IPS-18c (cell line): ENCODE measurements at regions not wholly inside any gene's neighbourhood (a gene's known extent, or its start where the extent isn't known, plus 50 kb on each side); places are given as distances from the start of the nearest gene placed in this dataset.
"Not testable (repeated sequence)": the region's sequence is repeated elsewhere in the genome, so short reads cannot be mapped to it uniquely, and the experiment has no call there.

Experiments used
- H3K4me3 ChIP-seq: 2 replicates; pipeline ENCODE4 v1.7.0; 2013; ENCODE audit warnings: low read depth, mild to moderate bottlenecking, low read length, moderate library complexity; ENCODE audit not compliant: insufficient read depth
- H3K9me3 ChIP-seq: one replicate; pipeline ENCODE4 v1.6.1; 2013; ENCODE audit warnings: mild to moderate bottlenecking, low read length, moderate library complexity; ENCODE audit not compliant: control insufficient read depth, insufficient read depth

DNA sequence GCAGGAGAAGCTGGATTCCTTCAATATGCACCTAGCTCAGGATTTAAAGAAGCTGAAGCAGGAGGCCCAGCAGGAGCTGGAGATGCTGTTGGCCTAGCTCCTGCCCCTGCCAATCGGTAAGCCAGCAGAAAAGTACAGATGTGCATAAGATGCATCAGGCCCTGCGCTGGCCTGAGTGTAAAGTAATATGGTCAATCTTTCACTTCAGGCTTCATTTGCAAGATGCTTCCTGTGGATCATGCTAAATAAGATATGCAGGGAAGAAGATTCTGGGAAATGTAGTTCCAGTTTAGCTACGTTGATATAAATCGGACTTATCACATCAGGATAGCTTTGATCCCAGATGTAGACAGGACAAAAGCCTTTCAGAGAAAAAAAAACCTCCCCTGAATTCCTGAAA lies 100.3 kb downstream of the GJA1 start:
- H3K9me3 ChIP-seq: no peaks in the 10 kb centered on the region
- H3K4me3 ChIP-seq: no peak overlapping the region

DNA sequence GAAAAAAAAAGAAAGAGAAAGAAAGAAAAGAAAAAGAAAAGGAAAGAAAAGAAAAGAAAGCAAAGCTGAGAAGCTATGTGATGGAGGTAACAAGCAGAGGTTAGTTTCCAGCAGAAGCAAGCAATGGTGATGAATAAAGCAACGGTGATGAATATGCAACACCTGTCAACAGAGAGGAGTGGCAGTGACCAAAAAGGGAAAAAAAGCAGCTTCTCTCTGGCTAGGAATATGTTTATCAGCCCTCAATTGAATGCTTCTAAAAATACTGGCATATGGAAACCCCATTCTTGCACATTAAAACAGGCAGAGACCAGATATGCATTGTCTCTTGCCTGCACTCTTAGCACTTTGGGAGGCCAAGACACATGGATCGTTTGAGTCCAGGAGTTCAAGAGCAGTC lies 100.9 kb downstream of the GJA1 start:
- Histone ChIP-seq H3K4me3 (no peak overlapping the region), H3K9me3 (no peaks in the 10 kb centered on the region)

DNA sequence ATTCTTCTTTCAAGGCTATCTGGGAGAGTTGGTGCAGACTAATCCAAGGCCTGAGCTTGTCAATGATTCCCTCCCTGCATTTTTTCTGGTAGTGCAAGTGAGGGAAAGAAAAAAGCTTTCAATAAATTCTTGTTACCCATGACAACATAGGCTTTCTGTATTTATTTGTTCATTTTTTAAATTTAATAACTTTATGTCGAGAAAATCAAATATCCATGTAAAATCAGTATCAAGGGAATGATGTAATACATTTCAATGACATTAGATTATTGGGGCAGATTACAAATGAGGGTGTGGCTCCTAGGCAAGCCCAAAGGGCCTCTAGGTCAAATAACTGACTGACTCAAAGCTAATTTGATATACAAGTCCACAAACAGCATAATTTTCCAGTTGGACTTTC lies 104.0 kb downstream of the GJA1 start:
- H3K9me3 ChIP-seq: no peaks in the 10 kb centered on the region
- no peak overlapping the region for H3K4me3 ChIP-seq

DNA sequence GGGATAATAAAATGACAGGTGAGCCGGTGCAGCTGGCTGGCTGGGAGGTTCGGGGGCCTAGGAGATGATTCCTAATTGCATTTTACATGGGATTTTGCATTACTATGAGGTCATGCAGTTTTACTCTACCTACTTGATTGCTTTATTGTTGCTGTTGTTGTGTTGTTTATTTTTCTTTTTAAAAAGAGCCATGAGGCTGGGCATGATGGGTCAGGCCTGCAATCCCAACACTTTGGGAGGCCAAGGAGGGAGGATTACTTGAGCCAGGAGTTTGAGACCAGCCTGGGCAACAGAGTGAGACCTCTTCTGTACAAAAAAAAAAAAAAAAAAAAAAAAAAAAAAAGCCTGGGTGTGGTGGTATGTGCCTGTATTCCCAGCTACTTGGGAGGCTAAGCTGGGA lies 104.8 kb downstream of the GJA1 start:
- Histone ChIP-seq H3K9me3 (no peaks in the 10 kb centered on the region), H3K4me3 (no peak overlapping the region)

DNA sequence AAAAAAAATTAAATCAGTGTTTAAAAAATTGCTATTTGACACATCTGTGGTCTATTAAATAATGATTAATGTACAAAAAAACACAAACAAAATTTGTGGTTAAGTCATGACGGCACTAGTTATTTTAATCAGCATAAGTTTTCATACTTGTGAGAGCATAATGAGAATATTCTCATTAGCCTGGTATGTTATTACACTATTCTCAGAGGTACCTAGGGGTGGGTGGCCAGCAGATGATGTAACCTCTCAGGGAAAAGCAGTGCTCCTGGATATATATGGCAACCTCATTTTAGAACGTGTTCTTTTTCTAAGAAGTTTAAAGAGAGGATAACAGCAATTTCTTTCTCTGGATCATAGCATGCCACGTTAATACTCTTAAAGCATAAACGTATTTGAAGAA lies 109.2 kb downstream of the GJA1 start:
- H3K9me3 ChIP-seq: no peaks in the 10 kb centered on the region
- H3K4me3 ChIP-seq: no peak overlapping the region

DNA sequence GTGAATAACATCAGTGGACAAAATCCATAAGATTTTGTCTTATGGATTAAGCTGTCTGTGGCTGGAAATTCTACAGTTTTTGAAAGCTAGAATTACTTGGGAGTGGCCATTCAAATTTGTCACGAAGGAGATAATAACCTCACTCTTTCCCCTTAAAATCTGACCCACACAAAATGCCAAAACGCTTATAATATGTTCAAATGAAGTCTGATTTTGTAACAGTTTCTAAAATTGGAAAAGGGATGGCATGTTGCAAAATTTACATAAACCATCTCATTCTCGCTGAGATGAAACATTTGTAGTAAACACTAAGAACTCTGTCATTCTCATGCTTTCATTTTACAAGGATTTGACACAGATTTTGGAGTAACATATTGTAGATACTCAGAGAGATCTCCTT lies 112.7 kb downstream of the GJA1 start:
- no peaks in the 10 kb centered on the region for H3K9me3 ChIP-seq
- H3K4me3 ChIP-seq: no peak overlapping the region

DNA sequence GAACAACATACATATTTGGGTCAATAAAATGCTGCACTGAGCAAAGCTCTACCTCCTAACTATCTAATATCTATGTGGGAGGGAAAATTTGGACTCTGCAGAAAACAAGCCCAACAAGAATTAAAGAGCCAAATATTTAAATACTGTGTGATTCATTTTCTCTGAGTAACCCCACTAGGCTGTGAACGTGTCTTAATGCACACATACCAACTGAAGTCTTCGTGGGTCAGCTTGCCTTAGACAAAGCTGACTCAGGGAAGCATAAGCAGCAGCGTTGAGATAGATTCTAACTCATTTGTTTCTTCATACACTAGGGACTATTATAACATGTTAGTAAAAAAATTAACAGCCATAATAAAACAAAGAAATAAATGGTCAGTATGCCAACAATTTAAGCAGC lies 114.3 kb downstream of the GJA1 start:
- Histone ChIP-seq H3K4me3 (no peak overlapping the region), H3K9me3 (no peaks in the 10 kb centered on the region)

DNA sequence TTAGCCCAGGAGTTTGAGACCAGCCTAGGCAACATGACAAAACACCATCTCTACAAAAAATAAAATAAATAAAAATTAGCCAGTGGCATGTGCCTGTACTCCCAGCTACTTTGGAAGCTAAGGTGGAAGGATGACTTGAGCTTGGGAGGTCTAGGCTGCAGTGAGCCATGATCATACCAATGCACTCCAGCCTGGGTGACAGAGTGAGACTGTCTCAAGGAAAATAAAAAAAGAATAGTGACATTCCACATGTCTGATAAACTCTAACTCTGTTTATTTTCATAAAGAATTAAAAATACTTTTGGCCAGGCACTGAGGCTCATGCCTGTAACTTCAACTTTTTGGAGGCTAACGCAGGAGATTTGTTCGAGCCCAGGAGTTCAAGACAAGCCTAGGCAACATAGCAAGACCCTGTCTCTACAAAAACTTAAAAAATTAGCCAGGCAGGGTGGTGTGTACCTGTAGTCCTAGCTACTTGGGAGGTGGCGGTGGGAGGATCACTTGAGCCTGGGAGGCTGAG lies 115.1 kb downstream of the GJA1 start:
- H3K9me3 ChIP-seq: no peaks in the 10 kb centered on the region
- no peak overlapping the region for H3K4me3 ChIP-seq

DNA sequence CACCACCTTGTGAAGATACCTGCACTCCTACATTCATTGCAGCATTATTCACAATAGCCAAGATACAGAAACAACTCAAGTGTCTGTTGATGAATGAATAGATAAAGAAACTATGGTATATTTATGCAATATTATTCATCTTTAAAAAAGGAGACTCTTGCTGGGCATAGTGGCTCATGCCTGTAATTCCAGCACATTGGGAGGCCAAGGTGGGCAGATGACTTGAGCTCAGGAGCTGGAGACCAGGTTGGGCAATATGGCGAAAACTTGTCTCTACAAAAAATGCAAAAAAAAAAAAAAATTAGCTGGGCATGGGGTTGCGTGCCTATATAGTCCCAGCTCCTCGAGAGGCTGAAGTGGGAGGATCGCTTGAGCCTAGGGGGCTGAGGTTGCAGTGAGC lies 119.8 kb downstream of the GJA1 start:
- H3K9me3 ChIP-seq: no peaks in the 10 kb centered on the region
- H3K4me3 ChIP-seq: no peak overlapping the region

DNA sequence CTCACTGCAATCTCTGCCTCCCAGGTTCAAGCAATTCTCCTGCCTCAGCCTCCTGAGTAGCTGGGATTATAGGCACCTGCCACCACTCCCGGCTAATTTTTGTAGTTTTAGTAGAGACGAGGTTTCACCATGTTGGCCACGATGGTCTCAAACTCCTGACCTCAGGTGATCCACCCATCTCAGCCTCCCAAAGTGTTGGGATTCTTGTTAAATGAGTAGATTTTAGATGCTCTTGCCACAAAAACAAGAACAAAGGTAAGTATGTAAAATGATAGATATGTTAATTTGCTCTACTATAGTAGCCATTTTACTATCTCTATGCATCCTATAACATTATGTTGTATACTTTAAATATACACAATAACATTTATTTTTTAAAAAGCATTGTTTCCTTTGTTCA lies 120.7 kb downstream of the GJA1 start:
- not testable (repeated sequence) for H3K4me3 ChIP-seq, H3K9me3 ChIP-seq

DNA sequence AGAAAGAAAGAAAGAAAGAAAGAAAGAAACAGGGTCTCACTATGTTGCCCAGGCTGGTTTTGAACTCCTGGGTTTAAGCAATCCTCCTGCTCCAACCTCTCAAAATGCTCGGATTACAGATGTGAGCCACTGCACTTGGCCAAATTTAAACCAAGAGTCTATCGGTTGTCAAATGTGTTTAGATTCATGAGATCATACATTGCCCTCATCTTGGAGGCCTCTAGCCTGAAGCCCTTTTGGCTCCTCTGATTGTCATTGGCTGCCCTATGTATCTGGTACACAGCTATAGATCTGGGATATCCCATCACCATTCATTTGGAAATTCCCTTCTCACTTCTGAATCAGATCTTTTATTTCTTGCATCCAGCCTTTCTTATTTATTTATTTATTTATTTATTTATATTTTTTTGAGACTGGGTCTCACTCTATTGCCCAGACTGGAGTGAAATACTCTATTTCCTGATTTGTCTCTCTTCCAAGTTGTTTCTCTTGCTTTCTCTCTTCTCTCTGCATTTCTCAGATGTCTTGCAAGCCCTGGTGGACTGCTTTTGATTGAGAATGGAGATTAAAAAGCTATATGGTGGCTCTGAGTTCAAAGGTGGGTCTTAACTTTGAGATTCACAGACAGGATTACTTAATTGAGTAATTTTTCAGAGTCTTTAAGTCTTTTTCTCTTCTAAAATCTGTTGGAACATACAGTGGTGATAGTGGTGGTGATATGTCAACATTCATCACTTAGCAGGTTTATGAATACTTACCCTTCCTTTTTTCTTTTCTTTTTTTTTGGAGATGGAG lies 121.9 kb downstream of the GJA1 start:
- H3K4me3 ChIP-seq: no peak overlapping the region
- no peaks in the 10 kb centered on the region for H3K9me3 ChIP-seq

DNA sequence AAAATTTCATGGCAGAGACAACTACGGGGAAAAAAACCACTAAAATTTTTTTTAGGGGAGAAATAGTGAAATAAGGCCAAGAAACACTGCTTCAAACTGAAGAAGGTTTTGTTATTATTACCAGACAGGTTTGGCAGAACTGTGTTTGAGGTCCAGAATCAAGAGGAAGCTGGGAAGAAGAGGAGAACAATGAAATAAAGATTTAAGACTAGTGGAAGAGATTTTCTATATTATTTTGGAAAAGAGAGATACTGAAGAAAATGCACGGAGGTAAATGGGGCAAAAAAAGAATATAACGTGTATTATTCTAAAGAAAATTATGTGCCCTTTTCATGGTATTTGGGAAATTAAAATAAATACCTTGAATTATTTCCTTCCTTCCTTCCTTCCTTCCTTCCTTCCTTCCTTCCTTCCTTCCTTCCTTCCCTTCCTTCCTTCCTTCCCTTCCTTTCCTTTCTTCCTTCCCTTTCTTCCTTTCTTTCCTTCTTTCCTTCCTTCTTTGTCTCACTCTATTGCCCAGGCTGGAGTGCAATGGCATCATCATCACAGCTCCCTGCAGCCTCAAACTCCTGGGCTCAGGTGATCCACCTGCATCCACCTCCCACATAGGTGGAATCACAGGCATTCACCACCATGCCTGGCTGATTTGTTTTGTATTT lies 124.3 kb downstream of the GJA1 start:
- H3K9me3 ChIP-seq: peaks cover 5% of the 10 kb centered on the region
- H3K4me3 ChIP-seq: no peak overlapping the region

DNA sequence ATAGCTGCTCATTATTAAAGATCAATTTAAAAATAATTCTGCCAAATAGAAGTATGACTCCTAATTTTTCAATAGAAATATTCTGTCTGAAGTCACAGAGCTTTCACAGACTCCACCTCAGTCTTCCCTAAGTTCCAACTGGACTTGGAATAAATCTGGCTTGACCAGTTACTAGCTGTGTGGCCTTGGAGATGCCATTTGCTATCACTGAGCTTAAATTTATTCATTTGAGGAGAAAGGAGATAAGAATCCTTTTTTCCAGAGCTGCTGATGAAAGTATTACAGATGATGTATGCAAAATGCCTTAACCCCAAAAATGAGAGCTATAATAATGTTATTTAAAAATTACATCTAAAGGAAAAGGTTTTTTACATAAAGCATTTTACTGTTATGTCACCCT lies 125.0 kb downstream of the GJA1 start:
- H3K9me3 ChIP-seq: peaks cover 7% of the 10 kb centered on the region
- no peak overlapping the region for H3K4me3 ChIP-seq

DNA sequence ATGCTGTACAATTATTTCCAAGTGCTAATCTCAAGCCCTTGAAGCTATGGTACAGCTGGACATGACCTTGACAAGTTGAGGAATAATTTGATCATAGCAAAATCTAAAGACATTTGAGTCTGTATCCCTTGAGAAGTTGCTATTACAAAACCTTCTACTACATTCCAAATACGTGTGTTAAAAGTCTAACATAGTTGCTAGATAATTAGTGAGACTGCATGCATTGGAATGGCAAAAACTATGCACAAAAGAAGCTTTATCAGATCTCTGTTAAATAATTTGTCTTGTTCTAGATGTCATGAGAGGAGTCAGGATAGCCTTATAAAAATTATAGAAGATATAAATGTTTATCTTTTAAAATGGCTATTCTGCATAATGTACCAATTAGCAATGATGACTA lies 127.8 kb downstream of the GJA1 start:
- Histone ChIP-seq H3K9me3 (peaks cover 9% of the 10 kb centered on the region), H3K4me3 (no peak overlapping the region)

DNA sequence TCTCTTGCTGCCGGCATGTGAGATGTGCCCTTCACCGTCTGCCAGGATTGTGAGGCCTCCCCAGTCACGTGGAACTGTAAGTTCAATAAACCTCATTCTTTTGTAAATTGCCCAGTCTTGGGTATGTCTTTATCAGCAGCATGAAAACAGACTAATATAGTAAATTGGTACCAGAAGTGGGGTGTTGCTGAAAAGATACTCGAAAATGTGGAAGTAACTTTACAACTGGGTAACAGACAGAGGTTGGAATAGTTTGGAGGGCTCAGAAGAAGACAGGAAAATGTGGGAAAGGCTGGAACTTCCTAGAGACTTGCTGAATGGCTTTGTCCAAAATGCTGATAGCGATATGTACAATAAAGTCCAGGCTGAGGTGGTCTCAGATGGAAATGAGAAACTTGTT lies 129.1 kb downstream of the GJA1 start:
- not testable (repeated sequence) for H3K4me3 ChIP-seq, H3K9me3 ChIP-seq

DNA sequence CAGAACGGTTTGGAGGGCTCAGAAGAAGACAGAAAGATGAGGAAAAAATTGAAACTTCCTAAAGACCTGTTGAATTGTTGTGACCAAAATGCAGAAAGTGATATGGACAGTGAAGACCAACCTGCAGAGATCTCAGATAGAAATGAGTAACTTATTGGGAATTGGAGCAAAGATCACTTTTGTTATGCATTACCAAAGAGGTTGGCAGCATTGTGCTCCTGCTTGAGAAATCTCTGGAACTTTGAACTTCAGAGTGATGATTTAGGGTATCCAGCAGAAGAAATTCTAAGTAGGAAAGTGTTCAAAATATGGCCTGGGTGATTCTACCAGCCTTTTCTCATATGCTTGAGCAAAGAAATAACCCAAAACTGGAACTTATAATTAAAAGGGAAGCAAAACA lies 136.0 kb downstream of the GJA1 start:
- H3K9me3 ChIP-seq: peaks cover 5% of the 10 kb centered on the region
- H3K4me3 ChIP-seq: no peak overlapping the region

DNA sequence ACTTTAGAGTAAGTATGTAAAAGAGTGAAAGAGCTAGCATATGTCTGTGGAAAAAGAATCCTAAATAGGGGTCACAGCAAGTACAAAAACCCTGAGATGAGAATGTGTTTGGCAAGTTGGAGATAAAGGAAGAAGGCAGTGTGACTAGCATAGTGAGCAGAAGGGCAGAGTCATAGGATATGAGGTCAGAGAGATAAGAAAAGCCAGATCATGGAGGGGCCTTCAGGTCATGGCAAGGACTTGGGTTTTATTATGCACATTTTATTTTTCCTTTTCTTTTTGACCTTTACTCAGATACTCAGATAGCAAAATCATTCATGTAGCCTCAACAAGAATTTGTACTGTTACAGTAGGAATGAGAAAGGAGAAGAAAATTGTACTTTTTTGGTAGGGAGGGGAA lies 138.0 kb downstream of the GJA1 start:
- Histone ChIP-seq H3K9me3 (peaks cover 5% of the 10 kb centered on the region), H3K4me3 (no peak overlapping the region)

DNA sequence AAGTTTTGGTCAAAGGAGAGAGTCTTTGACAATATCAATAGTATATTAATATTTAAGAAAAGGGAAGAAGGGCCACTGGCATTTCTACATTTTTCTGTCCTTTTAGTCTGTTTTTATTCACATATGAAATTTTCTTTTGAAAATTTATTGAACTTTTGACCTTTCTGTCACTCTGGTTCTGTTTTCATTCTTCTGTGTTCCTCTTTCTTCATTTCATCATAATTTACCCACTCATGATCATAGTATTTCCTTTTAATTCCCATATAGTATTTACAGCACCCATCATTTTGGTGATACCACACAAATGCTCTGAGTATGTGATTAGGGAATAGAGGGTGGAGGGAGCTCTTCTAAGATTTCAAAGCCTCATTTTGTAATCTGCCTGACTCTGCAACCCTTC lies 142.8 kb downstream of the GJA1 start:
- Histone ChIP-seq H3K4me3 (no peak overlapping the region), H3K9me3 (no peaks in the 10 kb centered on the region)

DNA sequence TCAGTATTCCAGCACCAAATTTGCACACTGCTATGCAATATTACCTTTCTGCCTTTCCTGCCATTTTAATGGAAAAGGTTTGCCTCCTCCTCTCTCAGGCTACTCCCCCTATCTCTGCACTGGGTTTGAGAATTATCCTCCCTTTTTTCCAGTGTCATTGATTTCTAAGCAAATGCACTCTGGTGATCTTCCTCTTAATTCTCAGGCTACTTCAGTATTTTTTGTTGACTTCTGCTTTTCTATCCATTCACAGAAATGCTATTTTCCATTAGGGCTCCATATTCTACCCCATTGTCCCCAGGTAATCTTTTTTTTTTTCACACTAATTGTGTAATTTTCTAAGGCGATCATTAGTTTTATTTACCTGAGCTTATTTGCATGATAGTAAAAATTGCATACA lies 144.0 kb downstream of the GJA1 start:
- Histone ChIP-seq H3K4me3 (no peak overlapping the region), H3K9me3 (no peaks in the 10 kb centered on the region)
